Heart left ventricle (tissue), 13 donors: ENCODE measurements at regions not wholly inside any gene's neighbourhood (a gene's known extent, or its start where the extent isn't known, plus 50 kb on each side); places are given as distances from the start of the nearest gene placed in this dataset.

Experiments used
- POLR2A ChIP-seq, 2 donors: fragments of 450-650 bp; IDR thresholded peaks; one replicate each; pipeline ENCODE4 v1.6.1; 2017; ENCODE audit warnings: antibody characterized with exemption in 2 of 2, mild to moderate bottlenecking in 2 of 2, moderate library complexity in 2 of 2
- TF ChIP-seq, protein P1 (sequence below), 12 donors: fragments of 200-600 bp; sonication (generic) in 4 of 12; IDR thresholded peaks; one replicate each; pipeline versions ENCODE4 v1.5.0 to v1.8.0; 2018 to 2022; ENCODE audit warnings: antibody characterized with exemption in 12 of 12, mild to moderate bottlenecking in 5 of 12
- donor health status: ischemic (EF 13 %, LVEDD 7.1; RV severe dilation, severe dysfunction).
- donor health status: DM: no; HTN: yes; CAD: no.
- donor health status: DM: no; HTN: no; CAD: no.
- donor health status: ischemic (EF 25% LVEDD 6.9; RV normal size, moderate dysfunction).
- donor health status: ischemic (EF 25% LVEDD 5.7; RV mildly dilated, moderate dysfunction).
- donor health status: ischemic (EF 35%, LVEDD 5.7; RV mildly dilated, moderate dysfunction).
- donor health status: nonischemic (EF 11% LVEDD 7.7; RV severe dilation, severe dysfunction).
- donor health status: DM: yes; HTN: yes; CAD: no.
- donor health status: PGD.
- donor health status: ischemic (EF 29% LVEDD 5.4; RV normal size, mild dysfunction).
- donor health status: nonischemic (EF 23%, LVEDD 6.1; RV moderate dilation, normal function).

DNA sequence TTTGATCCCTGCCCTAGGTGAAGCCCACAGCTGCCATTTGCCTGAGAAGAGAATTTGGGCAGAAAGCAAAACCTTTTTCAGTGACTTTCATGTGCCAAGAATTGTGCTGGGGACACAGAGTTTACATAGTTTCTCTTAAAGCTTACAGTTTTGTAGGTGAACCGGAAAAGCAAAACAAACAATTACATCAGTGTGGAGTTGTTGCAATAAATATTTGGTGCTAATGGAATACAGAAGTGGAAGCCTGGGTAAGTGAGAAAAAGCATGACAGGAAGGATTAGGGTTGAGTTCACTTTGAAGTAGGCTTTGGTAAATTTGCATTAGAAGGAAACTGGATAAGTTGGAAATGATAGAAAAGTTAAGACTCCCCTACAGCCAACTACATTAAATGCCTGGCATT lies 82.7 kb downstream of the RASSF10 start:
- TF ChIP-seq, protein P1, sequence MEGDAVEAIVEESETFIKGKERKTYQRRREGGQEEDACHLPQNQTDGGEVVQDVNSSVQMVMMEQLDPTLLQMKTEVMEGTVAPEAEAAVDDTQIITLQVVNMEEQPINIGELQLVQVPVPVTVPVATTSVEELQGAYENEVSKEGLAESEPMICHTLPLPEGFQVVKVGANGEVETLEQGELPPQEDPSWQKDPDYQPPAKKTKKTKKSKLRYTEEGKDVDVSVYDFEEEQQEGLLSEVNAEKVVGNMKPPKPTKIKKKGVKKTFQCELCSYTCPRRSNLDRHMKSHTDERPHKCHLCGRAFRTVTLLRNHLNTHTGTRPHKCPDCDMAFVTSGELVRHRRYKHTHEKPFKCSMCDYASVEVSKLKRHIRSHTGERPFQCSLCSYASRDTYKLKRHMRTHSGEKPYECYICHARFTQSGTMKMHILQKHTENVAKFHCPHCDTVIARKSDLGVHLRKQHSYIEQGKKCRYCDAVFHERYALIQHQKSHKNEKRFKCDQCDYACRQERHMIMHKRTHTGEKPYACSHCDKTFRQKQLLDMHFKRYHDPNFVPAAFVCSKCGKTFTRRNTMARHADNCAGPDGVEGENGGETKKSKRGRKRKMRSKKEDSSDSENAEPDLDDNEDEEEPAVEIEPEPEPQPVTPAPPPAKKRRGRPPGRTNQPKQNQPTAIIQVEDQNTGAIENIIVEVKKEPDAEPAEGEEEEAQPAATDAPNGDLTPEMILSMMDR (IDR thresholded peaks at IDR 0.05), result no peak
- TF ChIP-seq POLR2A (IDR thresholded peaks at IDR 0.05), result no peak
